Progenitor cell of endocrine pancreas (in vitro differentiated cells): ENCODE measurements at regions not wholly inside any gene's neighbourhood (a gene's known extent, or its start where the extent isn't known, plus 50 kb on each side); places are given as distances from the start of the nearest gene placed in this dataset.

Source experiments
- DNase-seq: peaks from one replicate; pipeline ENCODE4 v3.0.0; 2021; ENCODE audit warnings: low spot score; ENCODE audit not compliant: unreplicated experiment
- H3K27ac Mint-ChIP-seq: 2 replicates; pipeline ENCODE4 v1.8.0; 2021; ENCODE audit warnings: mild to moderate bottlenecking, moderate library complexity, mixed read lengths
- H3K27me3 Mint-ChIP-seq: 2 replicates; pipeline ENCODE4 v1.8.0; 2021; ENCODE audit warnings: mixed read lengths
- H3K36me3 Mint-ChIP-seq: 2 replicates; pipeline ENCODE4 v1.8.0; 2022; ENCODE audit warnings: mixed read lengths; ENCODE audit not compliant: insufficient read depth
- H3K4me1 Mint-ChIP-seq: 2 replicates; pipeline ENCODE4 v1.8.0; 2021; ENCODE audit warnings: low read depth, mixed read lengths
- H3K4me3 Mint-ChIP-seq: 2 replicates; pipeline ENCODE4 v1.8.0; 2021; ENCODE audit warnings: low read depth, mild to moderate bottlenecking, moderate library complexity, mixed read lengths
- H3K9me3 Mint-ChIP-seq: 2 replicates; pipeline ENCODE4 v1.8.0; 2021; ENCODE audit warnings: low read depth, mixed read lengths
- CTCF ChIP-seq: fragments of 200-600 bp; sonication (generic); IDR thresholded peaks from one replicate; pipeline ENCODE4 v1.5.0; 2021; ENCODE audit warnings: antibody characterized with exemption, mild to moderate bottlenecking; ENCODE audit not compliant: unreplicated experiment

GRCh38 chr4:84171871-84172270 lies 327.2 kb downstream of the NKX6-1 start:
- no peak overlapping the region for H3K4me3 Mint-ChIP-seq
- H3K4me1 Mint-ChIP-seq: no peaks in the 10 kb centered on the region
- no peak overlapping the region for H3K27ac Mint-ChIP-seq
- peaks cover 3% of the 10 kb centered on the region for H3K9me3 Mint-ChIP-seq
- no peaks in the 10 kb centered on the region for H3K27me3 Mint-ChIP-seq
- no peaks in the 10 kb centered on the region for H3K36me3 Mint-ChIP-seq
- TF ChIP-seq CTCF: no peak
- DNase-seq: no peak

GRCh38 chr4:84167564-84167963 lies 331.5 kb downstream of the NKX6-1 start:
- no peak for DNase-seq
- TF ChIP-seq CTCF: peak; percentile 53
- Mint-ChIP-seq H3K9me3 (no peaks in the 10 kb centered on the region), H3K4me3 (no peak overlapping the region), H3K36me3 (no peaks in the 10 kb centered on the region), H3K27ac (no peak overlapping the region), H3K27me3 (no peaks in the 10 kb centered on the region), H3K4me1 (no peaks in the 10 kb centered on the region)

GRCh38 chr4:84167093-84167492 lies 332.0 kb downstream of the NKX6-1 start:
- no peak overlapping the region for H3K4me3 Mint-ChIP-seq
- no peak for TF ChIP-seq CTCF
- no peaks in the 10 kb centered on the region for H3K9me3 Mint-ChIP-seq
- H3K4me1 Mint-ChIP-seq: peaks cover 2% of the 10 kb centered on the region
- no peaks in the 10 kb centered on the region for H3K36me3 Mint-ChIP-seq
- H3K27me3 Mint-ChIP-seq: no peaks in the 10 kb centered on the region
- H3K27ac Mint-ChIP-seq: no peak overlapping the region
- no peak for DNase-seq

GRCh38 chr4:84166486-84166885 lies 332.6 kb downstream of the NKX6-1 start:
- no peak overlapping the region for H3K27ac Mint-ChIP-seq
- no peak for DNase-seq
- H3K27me3 Mint-ChIP-seq: no peaks in the 10 kb centered on the region
- no peak for TF ChIP-seq CTCF
- H3K9me3 Mint-ChIP-seq: no peaks in the 10 kb centered on the region
- H3K4me3 Mint-ChIP-seq: no peak overlapping the region
- peaks cover 4% of the 10 kb centered on the region for H3K4me1 Mint-ChIP-seq
- H3K36me3 Mint-ChIP-seq: no peaks in the 10 kb centered on the region

GRCh38 chr4:84164201-84164600 lies 334.9 kb downstream of the NKX6-1 start:
- Mint-ChIP-seq H3K27me3 (no peaks in the 10 kb centered on the region), H3K4me1 (peaks cover 12% of the 10 kb centered on the region), H3K4me3 (no peak overlapping the region), H3K36me3 (no peaks in the 10 kb centered on the region), H3K27ac (no peak overlapping the region), H3K9me3 (no peaks in the 10 kb centered on the region)
- no peak for TF ChIP-seq CTCF
- DNase-seq: no peak
